ENCODE measurements at regions not wholly inside any gene's neighbourhood (a gene's known extent, or its start where the extent isn't known, plus 50 kb on each side); places are given as distances from the start of the nearest gene placed in this dataset.

- no peak for DNase-seq (ENCODE audit: low read depth, low spot score)
Measured at GRCh38 chr2:195606179-195606578, 50.8 kb upstream of the SLC39A10 start.

- DNase-seq (ENCODE audit: low read depth, low spot score) = no peak
Measured at GRCh38 chr2:195604706-195605105, 52.3 kb upstream of the SLC39A10 start.

GRCh38 chr2:195603998-195604397 lies 53.0 kb upstream of the SLC39A10 start:
- DNase-seq (ENCODE audit: low read depth, low spot score) = no peak

- no peak for DNase-seq (ENCODE audit: low read depth, low spot score)
Measured at GRCh38 chr2:195603408-195603807, 53.6 kb upstream of the SLC39A10 start.

GRCh38 chr2:195602687-195603086 lies 54.3 kb upstream of the SLC39A10 start:
- DNase-seq (ENCODE audit: low read depth, low spot score) = no peak

- peak; percentile 15 for DNase-seq (ENCODE audit: low read depth, low spot score)
Measured at GRCh38 chr2:195601361-195601760, 55.7 kb upstream of the SLC39A10 start.

- DNase-seq (ENCODE audit: low read depth, low spot score) = no peak
Measured at GRCh38 chr2:195600778-195601177, 56.2 kb upstream of the SLC39A10 start.

GRCh38 chr2:195596840-195597239 lies 60.2 kb upstream of the SLC39A10 start:
- DNase-seq (ENCODE audit: low read depth, low spot score) = no peak

GRCh38 chr2:195595825-195596224 lies 61.2 kb upstream of the SLC39A10 start:
- no peak for DNase-seq (ENCODE audit: low read depth, low spot score)

GRCh38 chr2:195594919-195595694 lies 61.9 kb upstream of the SLC39A10 start:
- no peak for DNase-seq (ENCODE audit: low read depth, low spot score)

GRCh38 chr2:195594248-195594647 lies 62.8 kb upstream of the SLC39A10 start:
- no peak for DNase-seq (ENCODE audit: low read depth, low spot score)

GRCh38 chr2:195592105-195592504 lies 64.9 kb upstream of the SLC39A10 start:
- no peak for DNase-seq (ENCODE audit: low read depth, low spot score)

- peak; percentile 14 for DNase-seq (ENCODE audit: low read depth, low spot score)
Measured at GRCh38 chr2:195590861-195591205, 66.2 kb upstream of the SLC39A10 start.

- DNase-seq (ENCODE audit: low read depth, low spot score) = peak; percentile 32
Measured at GRCh38 chr2:195590199-195590860, 66.7 kb upstream of the SLC39A10 start.

- DNase-seq (ENCODE audit: low read depth, low spot score) = no peak
Measured at GRCh38 chr2:195587966-195588365, 69.1 kb upstream of the SLC39A10 start.

- DNase-seq (ENCODE audit: low read depth, low spot score) = no peak
Measured at GRCh38 chr2:195586062-195586714, 70.8 kb upstream of the SLC39A10 start.

GRCh38 chr2:195582188-195582587 lies 74.8 kb upstream of the SLC39A10 start:
- no peak for DNase-seq (ENCODE audit: low read depth, low spot score)

- DNase-seq (ENCODE audit: low read depth, low spot score) = no peak
Measured at GRCh38 chr2:195579776-195580555, 77.1 kb upstream of the SLC39A10 start.

GRCh38 chr2:195575879-195576401 lies 81.1 kb upstream of the SLC39A10 start:
- DNase-seq (ENCODE audit: low read depth, low spot score) = peak; percentile 84

GRCh38 chr2:195575016-195575415 lies 82.0 kb upstream of the SLC39A10 start:
- DNase-seq (ENCODE audit: low read depth, low spot score) = no peak

- DNase-seq (ENCODE audit: low read depth, low spot score) = no peak
Measured at GRCh38 chr2:195574312-195574711, 82.7 kb upstream of the SLC39A10 start.

All from astrocyte of the hippocampus (primary cell).